ENCODE measurements at regions not wholly inside any gene's neighbourhood (a gene's known extent, or its start where the extent isn't known, plus 50 kb on each side); places are given as distances from the start of the nearest gene placed in this dataset.

- TF ChIP-seq POLR2AphosphoS5 (IDR thresholded peaks at IDR 0.05; ENCODE audit: borderline replicate concordance, low read depth, low read length) (no peak), EZH2 (IDR thresholded peaks at IDR 0.05) (no peak), FOXP2 (optimal IDR thresholded peaks at IDR 0.05; ENCODE audit: control extremely low read depth, extremely low read length, insufficient read depth) (no peak)
Observed at GRCh38 chr9:90544488-90544887, 98.1 kb downstream of the DIRAS2 start.
